Osteoblast (primary cell): ENCODE measurements at regions not wholly inside any gene's neighbourhood (a gene's known extent, or its start where the extent isn't known, plus 50 kb on each side); places are given as distances from the start of the nearest gene placed in this dataset.
"Not testable (repeated sequence)": the region's sequence is repeated elsewhere in the genome, so short reads cannot be mapped to it uniquely, and the experiment has no call there.

Experiments used
- DNase-seq: peaks from one replicate; pipeline ENCODE4 v3.0.0; 2011; ENCODE audit warnings: low spot score, mixed read lengths; ENCODE audit not compliant: insufficient read length; ENCODE audit errors: missing footprints
- H2AFZ ChIP-seq: 2 replicates; pipeline ENCODE4 v1.6.0; 2011; ENCODE audit warnings: mild to moderate bottlenecking, low read length
- H3K27ac ChIP-seq: 2 replicates; pipeline ENCODE4 v1.5.1; 2011; ENCODE audit warnings: mild to moderate bottlenecking, low read depth, low read length, moderate library complexity
- H3K27me3 ChIP-seq: 2 replicates; pipeline ENCODE4 v1.6.0; 2012; ENCODE audit warnings: mild to moderate bottlenecking, control low read depth, inconsistent platforms, low read length, moderate library complexity; ENCODE audit not compliant: insufficient read depth
- H3K36me3 ChIP-seq: 2 replicates; pipeline ENCODE4 v1.5.1; 2011; ENCODE audit warnings: mild to moderate bottlenecking, low read length, control low read depth, moderate library complexity; ENCODE audit not compliant: insufficient read depth
- H3K4me1 ChIP-seq: 2 replicates; pipeline ENCODE4 v1.5.1; 2011; ENCODE audit warnings: mild to moderate bottlenecking, low read length, control low read depth, moderate library complexity; ENCODE audit not compliant: insufficient read depth
- H3K4me2 ChIP-seq: 2 replicates; pipeline ENCODE4 v1.6.0; 2011; ENCODE audit warnings: mild to moderate bottlenecking, low read length; ENCODE audit not compliant: insufficient read depth
- H3K4me3 ChIP-seq: fragments of 200-600 bp; sonication (generic); 3 replicates; pipeline ENCODE4 v1.5.1; 2012; ENCODE audit warnings: mild to moderate bottlenecking, low read length, inconsistent platforms; ENCODE audit not compliant: insufficient read depth
- H3K79me2 ChIP-seq: 2 replicates; pipeline ENCODE4 v1.6.0; 2012; ENCODE audit warnings: mild to moderate bottlenecking, low read length, control low read depth, inconsistent platforms; ENCODE audit not compliant: insufficient read depth
- H3K9me3 ChIP-seq: 2 replicates; pipeline ENCODE4 v1.5.1; 2011; ENCODE audit warnings: low read depth, low read length, control low read depth
- H4K20me1 ChIP-seq: 2 replicates; pipeline ENCODE4 v1.6.0; 2012; ENCODE audit warnings: mild to moderate bottlenecking, low read length, control low read depth; ENCODE audit not compliant: insufficient read depth
- CTCF ChIP-seq: IDR thresholded peaks from 2 replicates; pipeline ENCODE4 v1.5.1; 2011; ENCODE audit warnings: mild to moderate bottlenecking, low read depth, low read length, moderate library complexity; ENCODE audit errors: extremely low read depth

GRCh38 chr7:152594801-152595200, 81.1 kb downstream of the XRCC2 start:
- Histone ChIP-seq H3K4me3 (no peak overlapping the region), H2AFZ (no peak overlapping the region), H3K79me2 (no peaks in the 10 kb centered on the region), H4K20me1 (no peaks in the 10 kb centered on the region), H3K4me2 (no peak overlapping the region), H3K4me1 (no peaks in the 10 kb centered on the region), H3K9me3 (no peaks in the 10 kb centered on the region), H3K27me3 (no peaks in the 10 kb centered on the region), H3K36me3 (no peaks in the 10 kb centered on the region), H3K27ac (no peak overlapping the region)
- no peak for TF ChIP-seq CTCF
- no peak for DNase-seq

- no peaks in the 10 kb centered on the region for H3K27me3 ChIP-seq
- H3K9me3 ChIP-seq: no peaks in the 10 kb centered on the region
- H2AFZ ChIP-seq: no peak overlapping the region
Measured at GRCh38 chr7:152591976-152592375, 84.0 kb downstream of the XRCC2 start.

GRCh38 chr7:152590481-152590880, 85.5 kb downstream of the XRCC2 start:
- H3K4me1 ChIP-seq: no peaks in the 10 kb centered on the region
- no peaks in the 10 kb centered on the region for H4K20me1 ChIP-seq
- no peak overlapping the region for H3K27ac ChIP-seq
- H3K4me3 ChIP-seq: no peak overlapping the region
- H3K36me3 ChIP-seq: no peaks in the 10 kb centered on the region
- no peaks in the 10 kb centered on the region for H3K27me3 ChIP-seq
- H2AFZ ChIP-seq: no peak overlapping the region
- peak; percentile 11 for DNase-seq
- H3K79me2 ChIP-seq: no peaks in the 10 kb centered on the region
- no peak overlapping the region for H3K4me2 ChIP-seq
- H3K9me3 ChIP-seq: no peaks in the 10 kb centered on the region
- TF ChIP-seq CTCF: no peak

More at GRCh38 chr7:152591976-152592375, 84.0 kb downstream of the XRCC2 start:
- DNase-seq: peak; percentile 11
- no peaks in the 10 kb centered on the region for H3K79me2 ChIP-seq
- H3K27ac ChIP-seq: no peak overlapping the region
- TF ChIP-seq CTCF: no peak
- H4K20me1 ChIP-seq: no peaks in the 10 kb centered on the region
- H3K4me3 ChIP-seq: no peak overlapping the region
- H3K4me1 ChIP-seq: no peaks in the 10 kb centered on the region
- H3K36me3 ChIP-seq: no peaks in the 10 kb centered on the region
- no peak overlapping the region for H3K4me2 ChIP-seq

- not testable (repeated sequence) for H3K9me3 ChIP-seq, H3K4me2 ChIP-seq, H3K27ac ChIP-seq, H3K4me3 ChIP-seq, H2AFZ ChIP-seq, H4K20me1 ChIP-seq, H3K27me3 ChIP-seq, H3K4me1 ChIP-seq, H3K36me3 ChIP-seq, DNase-seq, H3K79me2 ChIP-seq
Measured at GRCh38 chr7:152589821-152590220, 86.1 kb downstream of the XRCC2 start.

GRCh38 chr7:152588350-152588749, 87.6 kb downstream of the XRCC2 start:
- no peaks in the 10 kb centered on the region for H3K4me1 ChIP-seq
- H3K9me3 ChIP-seq: no peaks in the 10 kb centered on the region
- no peaks in the 10 kb centered on the region for H3K79me2 ChIP-seq
- peak; percentile 69 for DNase-seq
- H4K20me1 ChIP-seq: no peaks in the 10 kb centered on the region
- no peak overlapping the region for H2AFZ ChIP-seq
- H3K27ac ChIP-seq: peak overlapping the region; percentile 24
- TF ChIP-seq CTCF: no peak
- no peak overlapping the region for H3K4me2 ChIP-seq
- H3K4me3 ChIP-seq: no peak overlapping the region
- H3K27me3 ChIP-seq: no peaks in the 10 kb centered on the region
- no peaks in the 10 kb centered on the region for H3K36me3 ChIP-seq
